ENCODE measurements at regions not wholly inside any gene's neighbourhood (a gene's known extent, or its start where the extent isn't known, plus 50 kb on each side); places are given as distances from the start of the nearest gene placed in this dataset.
"Not testable (repeated sequence)": the region's sequence is repeated elsewhere in the genome, so short reads cannot be mapped to it uniquely, and the experiment has no call there.

- DNase-seq (ENCODE audit: low read depth in 1 of 2, low spot score in 2 of 2), result no peak
Measured at GRCh38 chr3:166279636-166280035, 442.4 kb upstream of the BCHE start.

GRCh38 chr3:166275024-166275390, 437.8 kb upstream of the BCHE start:
- H3K27ac ChIP-seq, result no peak overlapping the region
- H3K36me3 ChIP-seq, result no peaks in the 10 kb centered on the region
- H3K4me3 ChIP-seq, result no peak overlapping the region
- no peaks in the 10 kb centered on the region for H3K4me1 ChIP-seq (replicated peaks)
- DNase-seq (ENCODE audit: low read depth in 1 of 2, low spot score in 2 of 2), result no peak
- H3K27me3 ChIP-seq (replicated peaks), result no peaks in the 10 kb centered on the region
- 0 out of 2 replicates have a peak, but pooled peaks cover 2% of the 10 kb centered on the region for H3K9me3 ChIP-seq (replicated peaks)

More at GRCh38 chr3:166279636-166280035, 442.4 kb upstream of the BCHE start:
- Histone ChIP-seq H3K27ac (no peak overlapping the region), H3K9me3 (replicated peaks) (0 out of 2 replicates have a peak, but pooled peaks cover 2% of the 10 kb centered on the region), H3K4me3 (no peak overlapping the region), H3K27me3 (replicated peaks) (no peaks in the 10 kb centered on the region), H3K4me1 (replicated peaks) (no peaks in the 10 kb centered on the region), H3K36me3 (no peaks in the 10 kb centered on the region)

- H3K27me3 ChIP-seq (replicated peaks), result no peaks in the 10 kb centered on the region
- no peaks in the 10 kb centered on the region for H3K36me3 ChIP-seq
- DNase-seq (ENCODE audit: low read depth in 1 of 2, low spot score in 2 of 2), result no peak
- 0 out of 2 replicates have a peak, but pooled peaks cover under 1% of the 10 kb centered on the region for H3K9me3 ChIP-seq (replicated peaks)
- H3K4me1 ChIP-seq (replicated peaks), result no peaks in the 10 kb centered on the region
- H3K27ac ChIP-seq, result no peak overlapping the region
- H3K4me3 ChIP-seq, result no peak overlapping the region
Measured at GRCh38 chr3:166274351-166275023, 437.3 kb upstream of the BCHE start.

GRCh38 chr3:166270429-166270828, 433.2 kb upstream of the BCHE start:
- Histone ChIP-seq H3K4me3 (no peak overlapping the region), H3K36me3 (no peaks in the 10 kb centered on the region), H3K9me3 (replicated peaks) (no peaks in the 10 kb centered on the region), H3K4me1 (replicated peaks) (no peaks in the 10 kb centered on the region), H3K27me3 (replicated peaks) (no peaks in the 10 kb centered on the region), H3K27ac (no peak overlapping the region)
- DNase-seq (ENCODE audit: low read depth in 1 of 2, low spot score in 2 of 2), result no peak

GRCh38 chr3:166265153-166265552, 427.9 kb upstream of the BCHE start:
- no peak overlapping the region for H3K27ac ChIP-seq
- H3K36me3 ChIP-seq, result no peaks in the 10 kb centered on the region
- H3K27me3 ChIP-seq (replicated peaks), result no peaks in the 10 kb centered on the region
- H3K4me3 ChIP-seq, result no peak overlapping the region
- H3K9me3 ChIP-seq (replicated peaks), result no peaks in the 10 kb centered on the region
- DNase-seq (ENCODE audit: low read depth in 1 of 2, low spot score in 2 of 2), result no peak
- H3K4me1 ChIP-seq (replicated peaks), result no peaks in the 10 kb centered on the region

GRCh38 chr3:166263460-166263859, 426.2 kb upstream of the BCHE start:
- H3K36me3 ChIP-seq, result no peaks in the 10 kb centered on the region
- DNase-seq (ENCODE audit: low read depth in 1 of 2, low spot score in 2 of 2), result no peak
- no peaks in the 10 kb centered on the region for H3K9me3 ChIP-seq (replicated peaks)
- H3K27me3 ChIP-seq (replicated peaks), result no peaks in the 10 kb centered on the region
- H3K27ac ChIP-seq, result no peak overlapping the region
- H3K4me3 ChIP-seq, result no peak overlapping the region
- H3K4me1 ChIP-seq (replicated peaks), result no peaks in the 10 kb centered on the region

- H3K27me3 ChIP-seq (replicated peaks); H3K36me3 ChIP-seq; H3K27ac ChIP-seq; H3K4me1 ChIP-seq (replicated peaks); DNase-seq (ENCODE audit: low read depth in 1 of 2, low spot score in 2 of 2); H3K4me3 ChIP-seq; H3K9me3 ChIP-seq (replicated peaks): not testable (repeated sequence)
Measured at GRCh38 chr3:166258293-166258850, 421.1 kb upstream of the BCHE start.

- no peak overlapping the region for H3K27ac ChIP-seq
- no peaks in the 10 kb centered on the region for H3K36me3 ChIP-seq
- no peak for DNase-seq (ENCODE audit: low read depth in 1 of 2, low spot score in 2 of 2)
- H3K9me3 ChIP-seq (replicated peaks), result no peaks in the 10 kb centered on the region
- H3K4me3 ChIP-seq, result no peak overlapping the region
- H3K4me1 ChIP-seq (replicated peaks), result no peaks in the 10 kb centered on the region
- no peaks in the 10 kb centered on the region for H3K27me3 ChIP-seq (replicated peaks)
Measured at GRCh38 chr3:166257715-166258114, 420.5 kb upstream of the BCHE start.

GRCh38 chr3:166248784-166249183, 411.6 kb upstream of the BCHE start:
- Histone ChIP-seq H3K4me1 (replicated peaks) (no peaks in the 10 kb centered on the region), H3K9me3 (replicated peaks) (no peaks in the 10 kb centered on the region), H3K36me3 (no peaks in the 10 kb centered on the region), H3K27ac (no peak overlapping the region), H3K27me3 (replicated peaks) (no peaks in the 10 kb centered on the region), H3K4me3 (no peak overlapping the region)
- DNase-seq (ENCODE audit: low read depth in 1 of 2, low spot score in 2 of 2), result no peak

GRCh38 chr3:166243511-166243910, 406.3 kb upstream of the BCHE start:
- H3K36me3 ChIP-seq, result no peaks in the 10 kb centered on the region
- H3K4me1 ChIP-seq (replicated peaks), result no peaks in the 10 kb centered on the region
- no peak overlapping the region for H3K4me3 ChIP-seq
- H3K27ac ChIP-seq, result no peak overlapping the region
- H3K27me3 ChIP-seq (replicated peaks), result no peaks in the 10 kb centered on the region
- H3K9me3 ChIP-seq (replicated peaks), result no peaks in the 10 kb centered on the region
- no peak for DNase-seq (ENCODE audit: low read depth in 1 of 2, low spot score in 2 of 2)

- H3K4me3 ChIP-seq, result no peak overlapping the region
- H3K36me3 ChIP-seq, result no peaks in the 10 kb centered on the region
- H3K9me3 ChIP-seq (replicated peaks), result 0 out of 2 replicates have a peak, but pooled peaks cover 2% of the 10 kb centered on the region
- no peak overlapping the region for H3K27ac ChIP-seq
- H3K27me3 ChIP-seq (replicated peaks), result no peaks in the 10 kb centered on the region
- H3K4me1 ChIP-seq (replicated peaks), result no peaks in the 10 kb centered on the region
- DNase-seq (ENCODE audit: low read depth in 1 of 2, low spot score in 2 of 2), result no peak
Measured at GRCh38 chr3:166223120-166223519, 385.9 kb upstream of the BCHE start.

GRCh38 chr3:166211451-166211850, 374.2 kb upstream of the BCHE start:
- Histone ChIP-seq H3K4me3 (no peak overlapping the region), H3K27me3 (replicated peaks) (no peaks in the 10 kb centered on the region), H3K4me1 (replicated peaks) (no peaks in the 10 kb centered on the region), H3K27ac (no peak overlapping the region), H3K9me3 (replicated peaks) (no peaks in the 10 kb centered on the region), H3K36me3 (no peaks in the 10 kb centered on the region)
- DNase-seq (ENCODE audit: low read depth in 1 of 2, low spot score in 2 of 2), result no peak

- H3K27ac ChIP-seq, result no peak overlapping the region
- H3K4me3 ChIP-seq, result no peak overlapping the region
- no peak for DNase-seq (ENCODE audit: low read depth in 1 of 2, low spot score in 2 of 2)
- no peaks in the 10 kb centered on the region for H3K27me3 ChIP-seq (replicated peaks)
- no peaks in the 10 kb centered on the region for H3K36me3 ChIP-seq
- H3K9me3 ChIP-seq (replicated peaks), result no peaks in the 10 kb centered on the region
- no peaks in the 10 kb centered on the region for H3K4me1 ChIP-seq (replicated peaks)
Measured at GRCh38 chr3:166209701-166210100, 372.5 kb upstream of the BCHE start.

GRCh38 chr3:166205158-166205557, 367.9 kb upstream of the BCHE start:
- Histone ChIP-seq H3K36me3 (no peaks in the 10 kb centered on the region), H3K27ac (no peak overlapping the region), H3K4me3 (no peak overlapping the region), H3K4me1 (replicated peaks) (no peaks in the 10 kb centered on the region), H3K9me3 (replicated peaks) (no peaks in the 10 kb centered on the region), H3K27me3 (replicated peaks) (no peaks in the 10 kb centered on the region)
- DNase-seq (ENCODE audit: low read depth in 1 of 2, low spot score in 2 of 2), result no peak

- Histone ChIP-seq H3K9me3 (replicated peaks) (no peaks in the 10 kb centered on the region), H3K36me3 (no peaks in the 10 kb centered on the region), H3K4me1 (replicated peaks) (no peaks in the 10 kb centered on the region), H3K27ac (no peak overlapping the region), H3K27me3 (replicated peaks) (no peaks in the 10 kb centered on the region), H3K4me3 (no peak overlapping the region)
- no peak for DNase-seq (ENCODE audit: low read depth in 1 of 2, low spot score in 2 of 2)
Measured at GRCh38 chr3:166201476-166201875, 364.3 kb upstream of the BCHE start.

Measured in SJSA1 (cell line).